Stimulated activated CD8-positive, alpha-beta memory T cell treated with anti-CD3 and anti-CD28 coated beads, Interleukin-7, amount 100 ng/mL, for 24 hours (primary cell): ENCODE measurements at regions not wholly inside any gene's neighbourhood (a gene's known extent, or its start where the extent isn't known, plus 50 kb on each side); places are given as distances from the start of the nearest gene placed in this dataset.

ENCODE experiments used
- DNase-seq: peaks from one replicate; pipeline ENCODE4 v3.0.0-alpha.2; 2020; ENCODE audit warnings: low read depth

- no peak for DNase-seq
These were observed 695.5 kb downstream of the BCL11B start for GRCh38 chr14:98576463-98576862.

- no peak for DNase-seq
These were observed 693.8 kb downstream of the BCL11B start for GRCh38 chr14:98578204-98578603.

- DNase-seq = no peak
These were observed 692.9 kb downstream of the BCL11B start for GRCh38 chr14:98579140-98579539.

- DNase-seq = no peak
These were observed 691.8 kb downstream of the BCL11B start for GRCh38 chr14:98580131-98580678.

- DNase-seq = no peak
These were observed 689.7 kb downstream of the BCL11B start for GRCh38 chr14:98582276-98582675.

- no peak for DNase-seq
These were observed 680.8 kb downstream of the BCL11B start for GRCh38 chr14:98591161-98591560.

GRCh38 chr14:98592611-98593170 lies 679.3 kb downstream of the BCL11B start:
- DNase-seq = no peak

GRCh38 chr14:98593361-98593761 lies 678.6 kb downstream of the BCL11B start:
- no peak for DNase-seq

- DNase-seq = no peak
These were observed 677.8 kb downstream of the BCL11B start for GRCh38 chr14:98594156-98594555.

- DNase-seq = no peak
These were observed 673.4 kb downstream of the BCL11B start for GRCh38 chr14:98598576-98598975.

- no peak for DNase-seq
These were observed 672.9 kb downstream of the BCL11B start for GRCh38 chr14:98599082-98599481.

- no peak for DNase-seq
These were observed 669.0 kb downstream of the BCL11B start for GRCh38 chr14:98602983-98603382.

GRCh38 chr14:98605043-98605442 lies 667.0 kb downstream of the BCL11B start:
- no peak for DNase-seq

GRCh38 chr14:98606041-98606640 lies 665.9 kb downstream of the BCL11B start:
- DNase-seq = no peak

- DNase-seq = no peak
These were observed 665.2 kb downstream of the BCL11B start for GRCh38 chr14:98606816-98607215.

- DNase-seq = no peak
These were observed 664.6 kb downstream of the BCL11B start for GRCh38 chr14:98607341-98607910.

- DNase-seq = no peak
These were observed 663.6 kb downstream of the BCL11B start for GRCh38 chr14:98608071-98609060.

- no peak for DNase-seq
These were observed 659.4 kb downstream of the BCL11B start for GRCh38 chr14:98612434-98613200.

- no peak for DNase-seq
These were observed 657.3 kb downstream of the BCL11B start for GRCh38 chr14:98614741-98615140.

- DNase-seq = no peak
These were observed 649.6 kb downstream of the BCL11B start for GRCh38 chr14:98622208-98623051.
